ENCODE measurements at regions not wholly inside any gene's neighbourhood (a gene's known extent, or its start where the extent isn't known, plus 50 kb on each side); places are given as distances from the start of the nearest gene placed in this dataset.
"Not testable (repeated sequence)": the region's sequence is repeated elsewhere in the genome, so short reads cannot be mapped to it uniquely, and the experiment has no call there.

DNA sequence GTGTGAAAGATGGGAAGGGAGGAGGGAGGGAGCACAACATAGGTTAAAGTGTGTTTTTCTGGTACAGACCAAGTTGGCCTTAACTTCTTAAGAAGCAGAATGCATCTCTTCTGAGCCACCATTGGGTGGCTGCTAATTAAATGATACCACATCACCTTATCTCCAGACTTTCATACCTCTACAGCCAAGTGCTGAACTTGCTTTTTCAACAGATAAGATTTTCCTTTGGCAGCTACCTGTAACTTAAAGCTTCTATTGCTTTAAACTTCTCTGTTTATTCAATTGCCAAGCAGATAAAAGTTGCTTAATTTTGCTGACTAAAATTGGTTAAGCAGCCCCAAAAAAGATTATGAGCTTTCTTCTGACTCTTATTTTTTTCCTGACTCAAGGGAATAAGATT lies 292.4 kb upstream of the SGO1 start:
- Histone ChIP-seq H3K4me1 (ENCODE audit: control insufficient read depth in 2 of 2, insufficient read depth in 2 of 2, low read length in 1 of 2) (no peaks in the 10 kb centered on the region), H3K27ac (ENCODE audit: low read depth in 2 of 2, low read length in 1 of 2) (no peak overlapping the region), H3K36me3 (ENCODE audit: control insufficient read depth in 2 of 2, insufficient read depth in 2 of 2, low read length in 1 of 2) (no peaks in the 10 kb centered on the region), H3K4me3 (ENCODE audit: low read depth in 1 of 2, low read length in 2 of 2) (no peak overlapping the region), H3K9me3 (ENCODE audit: control insufficient read depth in 2 of 2, insufficient read depth in 1 of 2, low read depth in 1 of 2, low read length in 1 of 2) (peaks cover 0 to 3% of the 10 kb centered on the region in 2 donors), H3K27me3 (ENCODE audit: control insufficient read depth in 1 of 2, insufficient read depth in 2 of 2, low read length in 2 of 2) (no peaks in the 10 kb centered on the region)

DNA sequence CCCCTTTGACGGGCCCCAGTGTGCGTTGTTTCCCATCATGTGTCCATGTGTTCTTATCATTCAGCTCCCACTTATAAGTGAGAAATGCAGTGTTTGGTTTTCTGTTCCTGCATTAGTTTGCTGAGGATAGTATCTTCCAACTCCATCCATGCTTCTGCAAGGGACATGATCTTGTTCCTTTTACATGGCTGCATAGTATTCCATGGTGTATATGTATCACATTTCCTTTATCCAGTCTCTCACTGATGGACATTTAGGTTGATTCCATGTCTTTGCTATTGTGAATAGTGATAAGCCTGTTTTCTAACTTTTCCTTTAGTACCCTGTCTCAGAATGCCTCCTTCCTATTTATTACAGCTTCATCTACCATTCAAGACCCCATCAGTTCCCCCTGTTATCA lies 278.2 kb upstream of the SGO1 start:
- not testable (repeated sequence) for H3K27me3 ChIP-seq (ENCODE audit: control insufficient read depth in 1 of 2, insufficient read depth in 2 of 2, low read length in 2 of 2); H3K4me3 ChIP-seq (ENCODE audit: low read depth in 1 of 2, low read length in 2 of 2); H3K4me1 ChIP-seq (ENCODE audit: control insufficient read depth in 2 of 2, insufficient read depth in 2 of 2, low read length in 1 of 2); H3K36me3 ChIP-seq (ENCODE audit: control insufficient read depth in 2 of 2, insufficient read depth in 2 of 2, low read length in 1 of 2); H3K27ac ChIP-seq (ENCODE audit: low read depth in 2 of 2, low read length in 1 of 2); H3K9me3 ChIP-seq (ENCODE audit: control insufficient read depth in 2 of 2, insufficient read depth in 1 of 2, low read depth in 1 of 2, low read length in 1 of 2)
- WGBS, 2 donors: 91 to 93% methylated on average over 2 of the region's 2 CpGs

DNA sequence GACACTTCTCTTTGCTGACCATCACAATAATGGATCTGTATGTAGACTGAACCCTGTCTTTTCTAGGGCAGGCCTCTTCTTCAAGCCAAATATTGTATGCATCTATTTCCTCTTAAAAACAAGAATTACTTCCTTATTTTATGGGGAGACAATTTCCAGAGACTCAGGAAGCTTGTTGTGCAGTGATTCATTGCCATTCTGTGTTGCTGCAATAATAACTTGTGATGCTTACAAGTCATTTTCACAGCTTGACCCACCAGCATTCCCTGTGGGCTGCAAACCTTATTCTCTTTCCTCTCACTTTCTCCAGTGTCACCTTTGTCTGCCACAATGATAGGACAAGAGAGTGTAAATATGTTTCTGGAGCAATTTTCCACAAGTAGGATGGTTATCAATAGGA lies 276.7 kb upstream of the SGO1 start:
- Histone ChIP-seq H3K27me3 (ENCODE audit: control insufficient read depth in 1 of 2, insufficient read depth in 2 of 2, low read length in 2 of 2) (no peaks in the 10 kb centered on the region), H3K9me3 (ENCODE audit: control insufficient read depth in 2 of 2, insufficient read depth in 1 of 2, low read depth in 1 of 2, low read length in 1 of 2) (peaks cover 0 to 5% of the 10 kb centered on the region in 2 donors), H3K4me1 (ENCODE audit: control insufficient read depth in 2 of 2, insufficient read depth in 2 of 2, low read length in 1 of 2) (no peaks in the 10 kb centered on the region), H3K36me3 (ENCODE audit: control insufficient read depth in 2 of 2, insufficient read depth in 2 of 2, low read length in 1 of 2) (no peaks in the 10 kb centered on the region), H3K4me3 (ENCODE audit: low read depth in 1 of 2, low read length in 2 of 2) (no peak overlapping the region), H3K27ac (ENCODE audit: low read depth in 2 of 2, low read length in 1 of 2) (no peak overlapping the region)

DNA sequence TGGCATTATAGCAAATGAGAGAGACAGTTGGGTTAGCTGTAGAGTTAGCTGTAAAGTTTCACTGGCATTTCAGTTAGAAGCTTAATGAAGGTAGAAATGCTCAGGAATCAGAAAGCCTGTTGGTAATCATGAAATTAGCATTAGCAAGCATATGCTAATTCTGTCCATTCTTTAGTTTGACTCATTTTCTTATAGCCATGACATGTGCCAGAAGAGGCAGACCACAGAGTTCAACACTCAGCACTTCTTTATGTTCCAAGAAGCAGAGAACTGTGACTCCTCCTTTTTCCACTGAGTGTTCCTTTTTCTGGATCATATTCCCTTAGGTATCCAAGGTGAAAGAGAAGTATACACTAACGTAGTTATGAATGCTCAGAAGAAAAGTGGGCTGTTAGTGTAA lies 276.2 kb upstream of the SGO1 start:
- no peaks in the 10 kb centered on the region for H3K36me3 ChIP-seq (ENCODE audit: control insufficient read depth in 2 of 2, insufficient read depth in 2 of 2, low read length in 1 of 2)
- 63 to 75% methylated on average over 1 of the region's 1 CpG for WGBS, 2 donors
- H3K4me3 ChIP-seq (ENCODE audit: low read depth in 1 of 2, low read length in 2 of 2): no peak overlapping the region
- H3K27ac ChIP-seq (ENCODE audit: low read depth in 2 of 2, low read length in 1 of 2): no peak overlapping the region
- no peaks in the 10 kb centered on the region for H3K27me3 ChIP-seq (ENCODE audit: control insufficient read depth in 1 of 2, insufficient read depth in 2 of 2, low read length in 2 of 2)
- H3K9me3 ChIP-seq (ENCODE audit: control insufficient read depth in 2 of 2, insufficient read depth in 1 of 2, low read depth in 1 of 2, low read length in 1 of 2): peaks cover 0 to 5% of the 10 kb centered on the region in 2 donors
- H3K4me1 ChIP-seq (ENCODE audit: control insufficient read depth in 2 of 2, insufficient read depth in 2 of 2, low read length in 1 of 2): no peaks in the 10 kb centered on the region

DNA sequence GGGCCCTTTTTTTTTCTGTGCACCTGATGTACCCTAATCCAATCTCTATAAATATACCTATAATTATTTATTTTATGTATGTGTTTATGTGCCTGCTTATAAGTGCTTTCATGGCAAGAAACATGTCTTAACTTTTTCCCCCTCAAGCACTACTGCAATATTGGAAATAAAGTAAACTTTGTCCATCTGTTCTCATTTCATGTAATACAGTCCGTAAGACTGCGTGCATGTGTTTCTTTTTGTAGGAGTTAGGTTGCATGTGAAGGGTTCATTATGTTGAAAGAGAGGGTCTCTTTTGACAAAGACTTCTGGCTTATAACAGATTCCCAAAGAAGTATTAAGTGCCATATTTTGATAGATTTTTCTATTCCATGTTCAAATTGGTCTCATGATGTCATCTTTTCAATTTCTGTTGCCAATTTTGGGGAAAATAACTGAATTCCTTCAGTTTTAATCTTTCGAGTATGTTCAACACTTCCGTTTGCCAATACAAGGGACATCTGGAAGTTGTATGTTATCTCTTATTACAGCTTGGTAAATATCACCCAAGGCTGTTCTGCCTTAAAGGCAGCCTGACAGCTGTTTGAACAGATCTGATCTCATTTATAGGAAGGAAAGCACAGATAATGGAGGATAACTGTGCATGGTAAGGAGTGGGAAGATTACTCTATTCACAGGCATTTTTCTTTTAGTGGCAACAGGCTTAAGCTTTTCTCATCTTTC lies 273.1 kb upstream of the SGO1 start:
- Histone ChIP-seq H3K4me1 (ENCODE audit: control insufficient read depth in 2 of 2, insufficient read depth in 2 of 2, low read length in 1 of 2) (no peaks in the 10 kb centered on the region), H3K27ac (ENCODE audit: low read depth in 2 of 2, low read length in 1 of 2) (no peak overlapping the region), H3K36me3 (ENCODE audit: control insufficient read depth in 2 of 2, insufficient read depth in 2 of 2, low read length in 1 of 2) (no peaks in the 10 kb centered on the region), H3K27me3 (ENCODE audit: control insufficient read depth in 1 of 2, insufficient read depth in 2 of 2, low read length in 2 of 2) (no peaks in the 10 kb centered on the region), H3K9me3 (ENCODE audit: control insufficient read depth in 2 of 2, insufficient read depth in 1 of 2, low read depth in 1 of 2, low read length in 1 of 2) (peaks cover 0 to 3% of the 10 kb centered on the region in 2 donors), H3K4me3 (ENCODE audit: low read depth in 1 of 2, low read length in 2 of 2) (no peak overlapping the region)
- WGBS, 2 donors: 60 to 71% methylated on average over 4 of the region's 4 CpGs

DNA sequence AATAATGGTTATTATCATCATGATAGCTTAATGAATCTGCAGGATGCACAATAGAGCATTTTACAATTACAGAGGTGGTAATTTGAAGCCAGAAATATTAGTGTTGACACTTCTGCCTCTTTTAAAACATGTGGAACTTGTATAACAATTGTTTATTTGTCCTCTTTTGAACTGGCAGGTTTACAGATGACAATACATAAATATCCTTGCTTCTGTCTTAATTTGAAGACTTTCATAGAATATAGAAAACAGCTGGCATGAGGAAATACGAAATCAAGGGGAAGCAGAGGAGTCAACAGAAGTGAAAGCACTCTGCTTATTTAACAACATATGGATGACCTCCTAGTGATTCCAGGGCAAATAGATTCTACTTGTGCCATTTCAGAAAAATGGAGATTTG lies 270.5 kb upstream of the SGO1 start:
- WGBS, 2 donors: 42 to 61% methylated on average over 1 of the region's 1 CpG
- peaks cover 2 to 3% of the 10 kb centered on the region in 2 donors for H3K9me3 ChIP-seq (ENCODE audit: control insufficient read depth in 2 of 2, insufficient read depth in 1 of 2, low read depth in 1 of 2, low read length in 1 of 2)

DNA sequence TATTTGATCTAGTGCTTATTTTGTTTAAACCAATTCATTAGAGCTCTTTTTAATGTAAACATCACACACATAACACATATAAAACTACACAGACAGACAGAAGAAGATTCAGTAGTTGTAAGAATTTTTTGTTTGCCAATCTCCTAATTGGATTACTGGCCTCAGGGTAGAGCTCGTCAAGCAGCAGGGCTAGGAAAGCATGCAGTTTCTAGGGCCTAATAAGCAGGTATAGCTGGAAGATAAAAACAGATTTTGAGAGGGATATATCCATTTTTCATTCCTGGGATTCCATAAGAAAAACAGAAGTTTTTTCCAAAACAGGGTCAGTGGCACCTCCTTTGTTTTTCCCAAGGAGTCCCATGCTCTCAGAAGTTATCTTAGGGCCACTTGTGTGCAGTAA lies 265.2 kb upstream of the SGO1 start:
- 40 to 53% methylated on average over 1 of the region's 1 CpG for WGBS, 2 donors
- no peak overlapping the region for H3K27ac ChIP-seq (ENCODE audit: low read depth in 2 of 2, low read length in 1 of 2)
- H3K4me1 ChIP-seq (ENCODE audit: control insufficient read depth in 2 of 2, insufficient read depth in 2 of 2, low read length in 1 of 2): no peaks in the 10 kb centered on the region
- H3K9me3 ChIP-seq (ENCODE audit: control insufficient read depth in 2 of 2, insufficient read depth in 1 of 2, low read depth in 1 of 2, low read length in 1 of 2): peaks cover 0 to 2% of the 10 kb centered on the region in 2 donors
- H3K36me3 ChIP-seq (ENCODE audit: control insufficient read depth in 2 of 2, insufficient read depth in 2 of 2, low read length in 1 of 2): no peaks in the 10 kb centered on the region
- H3K4me3 ChIP-seq (ENCODE audit: low read depth in 1 of 2, low read length in 2 of 2): no peak overlapping the region
- H3K27me3 ChIP-seq (ENCODE audit: control insufficient read depth in 1 of 2, insufficient read depth in 2 of 2, low read length in 2 of 2): no peaks in the 10 kb centered on the region

More for the DNA sequence above, 270.5 kb upstream of the SGO1 start:
- Histone ChIP-seq H3K36me3 (ENCODE audit: control insufficient read depth in 2 of 2, insufficient read depth in 2 of 2, low read length in 1 of 2) (no peaks in the 10 kb centered on the region), H3K4me3 (ENCODE audit: low read depth in 1 of 2, low read length in 2 of 2) (no peak overlapping the region), H3K27me3 (ENCODE audit: control insufficient read depth in 1 of 2, insufficient read depth in 2 of 2, low read length in 2 of 2) (no peaks in the 10 kb centered on the region), H3K4me1 (ENCODE audit: control insufficient read depth in 2 of 2, insufficient read depth in 2 of 2, low read length in 1 of 2) (no peaks in the 10 kb centered on the region), H3K27ac (ENCODE audit: low read depth in 2 of 2, low read length in 1 of 2) (no peak overlapping the region)

DNA sequence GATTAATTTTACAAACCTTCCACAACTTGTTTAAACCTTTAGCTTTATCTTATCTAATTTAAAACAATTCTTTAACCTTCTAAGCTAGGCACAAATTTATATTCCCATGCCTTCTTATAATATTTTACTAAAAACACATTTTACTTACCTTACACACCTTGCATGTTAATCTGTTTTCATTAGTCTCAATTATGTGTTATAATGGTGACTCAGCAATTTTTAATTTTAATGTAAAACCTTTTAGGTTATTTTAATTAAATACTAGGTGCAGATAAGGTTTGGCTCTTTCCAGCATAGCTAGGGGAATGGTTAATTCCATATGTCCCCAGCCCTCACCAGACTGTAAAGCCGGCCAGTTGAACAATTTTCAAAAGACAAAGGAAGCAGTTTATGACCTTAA lies 264.6 kb upstream of the SGO1 start:
- peaks cover 0 to 2% of the 10 kb centered on the region in 2 donors for H3K9me3 ChIP-seq (ENCODE audit: control insufficient read depth in 2 of 2, insufficient read depth in 1 of 2, low read depth in 1 of 2, low read length in 1 of 2)
- 83 to 85% methylated on average over 1 of the region's 1 CpG for WGBS, 2 donors
- no peaks in the 10 kb centered on the region for H3K4me1 ChIP-seq (ENCODE audit: control insufficient read depth in 2 of 2, insufficient read depth in 2 of 2, low read length in 1 of 2)
- no peak overlapping the region for H3K27ac ChIP-seq (ENCODE audit: low read depth in 2 of 2, low read length in 1 of 2)
- H3K4me3 ChIP-seq (ENCODE audit: low read depth in 1 of 2, low read length in 2 of 2): no peak overlapping the region
- H3K27me3 ChIP-seq (ENCODE audit: control insufficient read depth in 1 of 2, insufficient read depth in 2 of 2, low read length in 2 of 2): no peaks in the 10 kb centered on the region
- H3K36me3 ChIP-seq (ENCODE audit: control insufficient read depth in 2 of 2, insufficient read depth in 2 of 2, low read length in 1 of 2): no peaks in the 10 kb centered on the region

DNA sequence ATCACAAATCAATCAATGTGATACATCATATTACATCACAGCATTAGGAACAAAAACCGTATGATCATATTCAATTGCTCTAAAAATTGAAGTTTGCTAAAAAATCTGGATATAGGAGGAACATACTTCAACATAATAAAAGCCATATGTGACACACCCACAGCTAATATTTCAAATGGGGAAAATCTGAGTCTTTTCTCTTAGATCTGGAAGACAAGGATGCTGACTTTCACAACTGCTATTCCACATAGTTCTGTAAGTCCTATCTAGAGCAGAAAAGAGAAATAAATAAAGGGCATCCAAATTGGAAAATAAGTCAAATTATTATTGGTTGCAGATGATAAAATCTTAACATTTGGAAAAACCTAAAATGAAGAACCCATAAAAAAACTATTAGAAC lies 256.8 kb upstream of the SGO1 start:
- WGBS, 2 donors: 88 to 94% methylated on average over 1 of the region's 1 CpG
- Histone ChIP-seq H3K4me1 (ENCODE audit: control insufficient read depth in 2 of 2, insufficient read depth in 2 of 2, low read length in 1 of 2) (no peaks in the 10 kb centered on the region), H3K9me3 (ENCODE audit: control insufficient read depth in 2 of 2, insufficient read depth in 1 of 2, low read depth in 1 of 2, low read length in 1 of 2) (peaks cover 2 to 3% of the 10 kb centered on the region in 2 donors), H3K27me3 (ENCODE audit: control insufficient read depth in 1 of 2, insufficient read depth in 2 of 2, low read length in 2 of 2) (no peaks in the 10 kb centered on the region), H3K27ac (ENCODE audit: low read depth in 2 of 2, low read length in 1 of 2) (no peak overlapping the region), H3K36me3 (ENCODE audit: control insufficient read depth in 2 of 2, insufficient read depth in 2 of 2, low read length in 1 of 2) (no peaks in the 10 kb centered on the region), H3K4me3 (ENCODE audit: low read depth in 1 of 2, low read length in 2 of 2) (no peak overlapping the region)

DNA sequence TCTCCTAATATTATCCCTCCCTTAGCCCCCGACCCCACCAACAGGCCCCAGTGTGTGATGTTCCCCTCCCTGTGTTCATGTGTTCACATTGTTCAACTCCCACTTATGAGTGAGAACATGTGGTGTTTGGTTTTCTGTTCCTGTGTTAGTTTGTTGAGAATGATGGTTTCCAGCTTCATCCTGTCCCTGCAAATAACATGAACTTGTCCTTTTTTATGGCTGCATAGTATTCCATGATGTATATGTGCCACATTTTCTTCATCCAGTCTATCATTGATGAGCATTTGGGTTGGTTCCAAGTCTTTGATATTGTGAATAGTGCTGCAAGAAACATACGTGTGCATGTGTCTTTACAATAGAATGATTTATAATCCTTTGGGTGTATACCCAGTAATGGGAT lies 241.3 kb upstream of the SGO1 start:
- H3K4me1 ChIP-seq (ENCODE audit: control insufficient read depth in 2 of 2, insufficient read depth in 2 of 2, low read length in 1 of 2); H3K27ac ChIP-seq (ENCODE audit: low read depth in 2 of 2, low read length in 1 of 2); H3K4me3 ChIP-seq (ENCODE audit: low read depth in 1 of 2, low read length in 2 of 2); H3K36me3 ChIP-seq (ENCODE audit: control insufficient read depth in 2 of 2, insufficient read depth in 2 of 2, low read length in 1 of 2); H3K27me3 ChIP-seq (ENCODE audit: control insufficient read depth in 1 of 2, insufficient read depth in 2 of 2, low read length in 2 of 2); H3K9me3 ChIP-seq (ENCODE audit: control insufficient read depth in 2 of 2, insufficient read depth in 1 of 2, low read depth in 1 of 2, low read length in 1 of 2): not testable (repeated sequence)
- 62 to 77% methylated on average over 2 of the region's 2 CpGs for WGBS, 2 donors
